Endothelial cell of umbilical vein (primary cell): ENCODE measurements at regions not wholly inside any gene's neighbourhood (a gene's known extent, or its start where the extent isn't known, plus 50 kb on each side); places are given as distances from the start of the nearest gene placed in this dataset.

Experiments used
- BruUV-seq: library from RNA; stranded (reverse); fragments of 400-500 nt; replicated peaks from 2 replicates; lab custom pipeline; 2021; lab: Mats Ljungman, UMichigan
- CTCF ChIA-PET: fragments of 300-600, 350-600 bp; sonication (Branson Sonifier 250); formaldehyde crosslinking; loops from one replicate; lab custom pipeline; 2021; ENCODE audit warnings: antibody characterized with exemption, inconsistent platforms; lab: Charles Lee
- POLR2A ChIA-PET: fragments of 300-600, 350-600 bp; sonication (Branson Sonifier 250); formaldehyde crosslinking; loops from one replicate; lab custom pipeline; 2021; ENCODE audit warnings: antibody characterized with exemption, inconsistent platforms; lab: Charles Lee
- DNase-seq: peaks from one replicate; pipeline ENCODE4 v3.0.0-alpha.2; 2011; ENCODE audit warnings: low read depth, low spot score
- FAIRE-seq: peaks from 2 replicates; lab custom pipeline; 2011; peaks lifted over from hg19 to GRCh38; lab: Jason Lieb, UNC
- H2AFZ ChIP-seq: 2 replicates; pipeline ENCODE4 v1.6.0; 2012; ENCODE audit warnings: low read depth, low read length, control low read depth, inconsistent platforms
- H3K27ac ChIP-seq: 2 replicates; pipeline ENCODE4 v1.5.1; 2011; ENCODE audit warnings: low read depth, mild to moderate bottlenecking, control low read depth, low read length, moderate library complexity; ENCODE audit not compliant: insufficient read depth
- H3K27me3 ChIP-seq, 2 experiments: 2 replicates each; pipeline versions ENCODE4 v1.6.0 to v1.6.1; 2011; ENCODE audit warnings: low read length in 2 of 2, mixed read lengths in 1 of 2; ENCODE audit not compliant: control insufficient read depth in 2 of 2, insufficient read depth in 2 of 2
- H3K36me3 ChIP-seq, 2 experiments: 2 replicates in 1 of 2; 3 replicates in 1 of 2; pipeline ENCODE4 v1.5.1; 2011; ENCODE audit warnings: low read length in 2 of 2, mild to moderate bottlenecking in 1 of 2, moderate library complexity in 1 of 2; ENCODE audit not compliant: control insufficient read depth in 2 of 2, insufficient read depth in 2 of 2; ENCODE audit errors: extremely low read depth in 1 of 2
- H3K4me1 ChIP-seq: 3 replicates; pipeline ENCODE4 v1.5.1; 2011; ENCODE audit warnings: mild to moderate bottlenecking, low read length; ENCODE audit not compliant: control insufficient read depth, insufficient read depth; ENCODE audit errors: extremely low read depth
- H3K4me2 ChIP-seq: 2 replicates; pipeline ENCODE4 v1.6.1; 2011; ENCODE audit warnings: low read length, control low read depth, mixed read lengths; ENCODE audit not compliant: insufficient read depth
- H3K4me3 ChIP-seq, 3 experiments: fragments of 200-600 bp in 1 of 3; sonication (generic), shearing (Covaris generic) in 1 of 3; replicated peaks in 1 of 3; 2 replicates each; pipeline ENCODE4 v1.5.1; 2011 to 2016; ENCODE audit warnings: control low read depth in 3 of 3, low read length in 3 of 3, mild to moderate bottlenecking in 2 of 3, inconsistent platforms in 1 of 3, low read depth in 1 of 3, moderate library complexity in 1 of 3; ENCODE audit not compliant: insufficient read depth in 1 of 3
- H3K79me2 ChIP-seq: 2 replicates; pipeline ENCODE4 v1.6.0; 2012; ENCODE audit warnings: low read length, inconsistent platforms; ENCODE audit not compliant: control insufficient read depth, insufficient read depth
- H3K9ac ChIP-seq: replicated peaks from 2 replicates; pipeline ENCODE3; 2011; ENCODE audit warnings: low read length, control low read depth; ENCODE audit not compliant: insufficient read depth; ENCODE audit errors: extremely low read depth
- H3K9me1 ChIP-seq: replicated peaks from 3 replicates; pipeline ENCODE4 v1.6.0; 2011; ENCODE audit warnings: mild to moderate bottlenecking, low read length; ENCODE audit not compliant: control insufficient read depth, insufficient read depth; ENCODE audit errors: extremely low read depth
- H3K9me3 ChIP-seq: replicated peaks from 2 replicates; pipeline ENCODE4 v1.5.1; 2012; ENCODE audit warnings: low read length, inconsistent platforms; ENCODE audit not compliant: control insufficient read depth, insufficient read depth
- H4K20me1 ChIP-seq: replicated peaks from 2 replicates; pipeline ENCODE3; 2011; ENCODE audit warnings: mild to moderate bottlenecking, low read length; ENCODE audit not compliant: control insufficient read depth, insufficient read depth; ENCODE audit errors: extremely low read depth
- EZH2 ChIP-seq: IDR thresholded peaks from 2 replicates; pipeline ENCODE4 v1.6.1; 2012; ENCODE audit warnings: borderline replicate concordance, low read depth, mild to moderate bottlenecking, moderate library complexity, low read length, inconsistent platforms; ENCODE audit not compliant: severe bottlenecking
- GATA2 ChIP-seq: IDR thresholded peaks from 2 replicates; pipeline ENCODE4 v1.7.0; 2011; ENCODE audit warnings: low read depth, mild to moderate bottlenecking, moderate library complexity, mixed read lengths, low read length; ENCODE audit not compliant: insufficient read length, insufficient read depth
- MAX ChIP-seq: IDR thresholded peaks from 2 replicates; pipeline ENCODE4 v1.6.1; 2011; ENCODE audit not compliant: insufficient read depth, insufficient read length
- MYC ChIP-seq: IDR thresholded peaks from one replicate; pipeline ENCODE4 v1.6.1; 2011; ENCODE audit warnings: mild to moderate bottlenecking, low read depth, low read length
- POLR2A ChIP-seq: IDR thresholded peaks from 2 replicates; pipeline ENCODE4 v1.6.1; 2012; ENCODE audit warnings: low read depth, mild to moderate bottlenecking, control low read depth, low read length
- POLR2AphosphoS5 ChIP-seq: IDR thresholded peaks from 2 replicates; pipeline ENCODE4 v1.6.1; 2012; ENCODE audit warnings: low read depth, mild to moderate bottlenecking, control low read depth, low read length, moderate library complexity; ENCODE audit not compliant: insufficient read depth
- dilution Hi-C: fragments of 300-500 bp; cut with MboI; formaldehyde crosslinking; loops from one replicate; pipeline ENCODE4 v1.15.0; 2019; ENCODE audit warnings: low sequenced_read_pairs; ENCODE audit not compliant: extremely low pct_ligation_motif_present
- intact Hi-C: fragments of 100-400 bp; cut with micrococcal nuclease; formaldehyde crosslinking; loops from one replicate; pipeline ENCODE4 v1.10.0; 2022
- TF ChIP-seq, protein P1 (sequence below), 2 donors: IDR thresholded peaks; 1 replicate in 1 of 2; 2 replicates in 1 of 2; pipeline ENCODE4 v1.5.1; 2011; ENCODE audit warnings: low read length in 2 of 2, mild to moderate bottlenecking in 2 of 2, moderate library complexity in 2 of 2, control low read depth in 1 of 2, inconsistent platforms in 1 of 2, low read depth in 1 of 2; ENCODE audit not compliant: insufficient read depth in 1 of 2; ENCODE audit errors: extremely low read depth in 1 of 2

DNA sequence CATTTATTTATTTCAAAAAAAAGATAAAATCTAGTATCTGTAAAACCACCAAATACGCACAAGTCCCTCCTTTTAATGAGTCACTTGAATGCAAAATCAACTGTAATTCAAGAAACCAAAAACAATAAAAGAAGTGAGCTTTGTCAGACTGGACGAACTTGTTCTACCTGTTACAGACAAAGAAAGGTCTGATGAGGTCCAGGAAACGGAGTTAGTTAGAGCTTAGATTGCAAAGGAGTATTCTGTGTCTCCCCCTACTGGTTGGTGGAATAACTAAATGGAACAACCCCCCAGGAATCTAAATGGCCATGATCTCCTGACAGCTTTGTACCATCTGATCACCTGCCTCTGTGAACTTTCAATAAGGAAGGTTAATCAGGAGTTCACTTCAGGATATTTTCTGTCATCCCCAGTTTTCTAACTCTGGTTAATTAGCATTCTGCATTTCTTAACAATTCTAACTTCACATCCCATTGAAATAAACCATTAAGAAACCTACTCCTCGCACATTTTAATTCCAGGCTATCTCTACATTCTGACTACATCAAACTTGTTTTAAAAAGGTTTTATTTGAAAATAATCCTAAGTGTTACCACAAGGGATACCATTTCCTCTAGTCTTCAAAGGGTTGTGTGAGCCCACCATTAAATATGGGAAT is 333.0 kb upstream of the SATB1 start:
- intact Hi-C loops, result no loop called here
- Histone ChIP-seq H3K4me3 (no peak overlapping the region), H2AFZ (no peak overlapping the region), H3K9me1 (no peaks in the 10 kb centered on the region), H3K27ac (no peak overlapping the region), H4K20me1 (no peaks in the 10 kb centered on the region), H3K9ac (no peak overlapping the region), H3K4me2 (no peak overlapping the region), H3K27me3 (no peaks in the 10 kb centered on the region), H3K79me2 (no peaks in the 10 kb centered on the region), H3K9me3 (no peaks in the 10 kb centered on the region), H3K4me1 (no peaks in the 10 kb centered on the region), H3K36me3 (no peaks in the 10 kb centered on the region)
- ChIA-PET CTCF (no interaction called here), POLR2A (no interaction called here)
- dilution Hi-C loops, result no loop called here
- no peak for TF ChIP-seq EZH2
- TF ChIP-seq MAX, result no peak
- TF ChIP-seq GATA2, result no peak
- no peak for TF ChIP-seq POLR2A
- no peak for TF ChIP-seq MYC
- no TSS peak for BruUV-seq
- FAIRE-seq, result no peak
- DNase-seq, result no peak

GRCh38 chr3:18757476-18757875 is 332.3 kb upstream of the SATB1 start:
- Histone ChIP-seq H2AFZ (no peak overlapping the region), H4K20me1 (no peaks in the 10 kb centered on the region), H3K79me2 (no peaks in the 10 kb centered on the region), H3K27ac (no peak overlapping the region), H3K36me3 (no peaks in the 10 kb centered on the region), H3K9me1 (no peaks in the 10 kb centered on the region), H3K9me3 (no peaks in the 10 kb centered on the region), H3K4me3 (no peak overlapping the region), H3K9ac (no peak overlapping the region), H3K27me3 (no peaks in the 10 kb centered on the region), H3K4me2 (no peak overlapping the region), H3K4me1 (no peaks in the 10 kb centered on the region)
- no peak for FAIRE-seq
- intact Hi-C loops (no loop called here), dilution Hi-C loops (no loop called here)
- ChIA-PET CTCF (no interaction called here), POLR2A (no interaction called here)
- DNase-seq, result no peak
- no TSS peak for BruUV-seq
- TF ChIP-seq, protein P1, sequence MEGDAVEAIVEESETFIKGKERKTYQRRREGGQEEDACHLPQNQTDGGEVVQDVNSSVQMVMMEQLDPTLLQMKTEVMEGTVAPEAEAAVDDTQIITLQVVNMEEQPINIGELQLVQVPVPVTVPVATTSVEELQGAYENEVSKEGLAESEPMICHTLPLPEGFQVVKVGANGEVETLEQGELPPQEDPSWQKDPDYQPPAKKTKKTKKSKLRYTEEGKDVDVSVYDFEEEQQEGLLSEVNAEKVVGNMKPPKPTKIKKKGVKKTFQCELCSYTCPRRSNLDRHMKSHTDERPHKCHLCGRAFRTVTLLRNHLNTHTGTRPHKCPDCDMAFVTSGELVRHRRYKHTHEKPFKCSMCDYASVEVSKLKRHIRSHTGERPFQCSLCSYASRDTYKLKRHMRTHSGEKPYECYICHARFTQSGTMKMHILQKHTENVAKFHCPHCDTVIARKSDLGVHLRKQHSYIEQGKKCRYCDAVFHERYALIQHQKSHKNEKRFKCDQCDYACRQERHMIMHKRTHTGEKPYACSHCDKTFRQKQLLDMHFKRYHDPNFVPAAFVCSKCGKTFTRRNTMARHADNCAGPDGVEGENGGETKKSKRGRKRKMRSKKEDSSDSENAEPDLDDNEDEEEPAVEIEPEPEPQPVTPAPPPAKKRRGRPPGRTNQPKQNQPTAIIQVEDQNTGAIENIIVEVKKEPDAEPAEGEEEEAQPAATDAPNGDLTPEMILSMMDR (IDR thresholded peaks at IDR 0.05; ENCODE audit: extremely low read depth in 1 of 2, insufficient read depth in 1 of 2, low read depth in 1 of 2, low read length in 2 of 2), result no peak
- no peak for TF ChIP-seq POLR2AphosphoS5
